HT-29 (cell line): ENCODE measurements at regions not wholly inside any gene's neighbourhood (a gene's known extent, or its start where the extent isn't known, plus 50 kb on each side); places are given as distances from the start of the nearest gene placed in this dataset.

Experiments used
- DNase-seq: peaks from one replicate; pipeline ENCODE4 v3.0.0-alpha.2; 2015; ENCODE audit warnings: low spot score

GRCh38 chr18:54020966-54021365, 203.5 kb downstream of the MBD2 start:
- no peak for DNase-seq

- no peak for DNase-seq
Observed at GRCh38 chr18:54020156-54020745, 204.2 kb downstream of the MBD2 start.

- DNase-seq: no peak
Observed at GRCh38 chr18:54019641-54020040, 204.8 kb downstream of the MBD2 start.

- DNase-seq: no peak
Observed at GRCh38 chr18:54013452-54013851, 211.0 kb downstream of the MBD2 start.

GRCh38 chr18:54004828-54005227, 219.6 kb downstream of the MBD2 start:
- peak; percentile 13 for DNase-seq

- DNase-seq: no peak
Observed at GRCh38 chr18:54003195-54003594, 221.3 kb downstream of the MBD2 start.

- DNase-seq: no peak
Observed at GRCh38 chr18:53997064-53997463, 227.4 kb downstream of the MBD2 start.

- no peak for DNase-seq
Observed at GRCh38 chr18:53994016-53994415, 230.5 kb downstream of the MBD2 start.

GRCh38 chr18:53991805-53992204, 232.7 kb downstream of the MBD2 start:
- DNase-seq: no peak

- DNase-seq: no peak
Observed at GRCh38 chr18:53991202-53991601, 233.3 kb downstream of the MBD2 start.

- DNase-seq: no peak
Observed at GRCh38 chr18:53990485-53990884, 234.0 kb downstream of the MBD2 start.

- DNase-seq: no peak
Observed at GRCh38 chr18:53984021-53984420, 240.4 kb downstream of the MBD2 start.

- DNase-seq: no peak
Observed at GRCh38 chr18:53971331-53971730, 253.1 kb downstream of the MBD2 start.

- DNase-seq: no peak
Observed at GRCh38 chr18:53952700-53953099, 271.8 kb downstream of the MBD2 start.

GRCh38 chr18:53950545-53950944, 273.9 kb downstream of the MBD2 start:
- no peak for DNase-seq

- no peak for DNase-seq
Observed at GRCh38 chr18:53948991-53949390, 275.5 kb downstream of the MBD2 start.

GRCh38 chr18:53947092-53947640, 277.3 kb downstream of the MBD2 start:
- no peak for DNase-seq

GRCh38 chr18:53946594-53946993, 277.9 kb downstream of the MBD2 start:
- no peak for DNase-seq

- peak; percentile 13 for DNase-seq
Observed at GRCh38 chr18:53944721-53945120, 279.7 kb downstream of the MBD2 start.

- DNase-seq: no peak
Observed at GRCh38 chr18:53943326-53943860, 281.1 kb downstream of the MBD2 start.

GRCh38 chr18:53941601-53942338, 282.7 kb downstream of the MBD2 start:
- no peak for DNase-seq

GRCh38 chr18:53937037-53937436, 287.4 kb downstream of the MBD2 start:
- DNase-seq: no peak

- no peak for DNase-seq
Observed at GRCh38 chr18:53935803-53936202, 288.7 kb downstream of the MBD2 start.
